GM18499 (cell line): ENCODE measurements at regions not wholly inside any gene's neighbourhood (a gene's known extent, or its start where the extent isn't known, plus 50 kb on each side); places are given as distances from the start of the nearest gene placed in this dataset.
"Not testable (repeated sequence)": the region's sequence is repeated elsewhere in the genome, so short reads cannot be mapped to it uniquely, and the experiment has no call there.

Experiments
- ATAC-seq: cut with Tn5 transposase; IDR thresholded peaks from one replicate; pipeline ENCODE4 v1.9.1; 2021; ENCODE audit warnings: moderate number of reproducible peaks; ENCODE audit not compliant: insufficient read depth, unreplicated experiment

- no peak for ATAC-seq
Observed at GRCh38 chr18:78797499-78797898, 182.1 kb upstream of the SALL3 start.

DNA sequence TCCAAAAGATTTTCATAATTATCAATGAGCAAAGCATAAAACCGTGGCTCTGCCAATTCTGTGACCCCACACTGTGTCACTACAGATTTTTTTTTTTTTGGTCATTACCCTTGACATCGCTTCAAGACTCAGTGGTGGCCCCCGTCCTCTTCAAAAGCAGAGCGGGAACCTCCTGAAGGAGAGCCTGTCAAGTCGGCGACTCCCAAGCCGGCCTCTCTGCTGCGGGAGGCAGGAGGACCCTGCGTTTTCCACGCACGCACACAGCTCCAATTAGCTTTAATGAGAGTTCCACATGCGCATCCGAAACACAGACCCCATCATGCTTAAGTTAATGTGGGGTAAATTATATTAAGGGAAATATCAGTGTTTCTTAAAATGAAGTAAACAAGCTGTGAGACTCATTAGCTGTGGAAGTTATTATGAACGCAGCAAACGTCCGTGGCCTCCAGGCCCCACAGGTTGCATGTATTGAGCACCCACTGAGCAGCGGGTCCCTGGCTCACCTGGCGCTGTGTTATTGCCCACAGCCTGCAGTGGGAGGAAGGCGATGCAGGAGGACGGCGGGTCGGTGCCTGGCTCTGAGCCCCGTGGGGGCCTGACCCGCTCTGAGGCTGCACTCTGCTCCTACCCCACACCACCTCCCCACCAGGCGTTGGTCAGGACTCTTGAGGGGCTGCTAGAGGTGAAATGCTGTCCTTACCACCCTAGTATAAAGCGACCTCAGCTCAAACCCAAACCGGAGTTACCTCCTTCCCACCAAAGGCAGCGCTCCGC is 181.0 kb upstream of the SALL3 start:
- no peak for ATAC-seq

GRCh38 chr18:78799382-78800089 is 180.1 kb upstream of the SALL3 start:
- no peak for ATAC-seq

GRCh38 chr18:78800102-78800851 is 179.3 kb upstream of the SALL3 start:
- not testable (repeated sequence) for ATAC-seq

GRCh38 chr18:78801011-78801410 is 178.6 kb upstream of the SALL3 start:
- no peak for ATAC-seq

- ATAC-seq, result no peak
Observed at GRCh38 chr18:78803104-78803503, 176.5 kb upstream of the SALL3 start.

DNA sequence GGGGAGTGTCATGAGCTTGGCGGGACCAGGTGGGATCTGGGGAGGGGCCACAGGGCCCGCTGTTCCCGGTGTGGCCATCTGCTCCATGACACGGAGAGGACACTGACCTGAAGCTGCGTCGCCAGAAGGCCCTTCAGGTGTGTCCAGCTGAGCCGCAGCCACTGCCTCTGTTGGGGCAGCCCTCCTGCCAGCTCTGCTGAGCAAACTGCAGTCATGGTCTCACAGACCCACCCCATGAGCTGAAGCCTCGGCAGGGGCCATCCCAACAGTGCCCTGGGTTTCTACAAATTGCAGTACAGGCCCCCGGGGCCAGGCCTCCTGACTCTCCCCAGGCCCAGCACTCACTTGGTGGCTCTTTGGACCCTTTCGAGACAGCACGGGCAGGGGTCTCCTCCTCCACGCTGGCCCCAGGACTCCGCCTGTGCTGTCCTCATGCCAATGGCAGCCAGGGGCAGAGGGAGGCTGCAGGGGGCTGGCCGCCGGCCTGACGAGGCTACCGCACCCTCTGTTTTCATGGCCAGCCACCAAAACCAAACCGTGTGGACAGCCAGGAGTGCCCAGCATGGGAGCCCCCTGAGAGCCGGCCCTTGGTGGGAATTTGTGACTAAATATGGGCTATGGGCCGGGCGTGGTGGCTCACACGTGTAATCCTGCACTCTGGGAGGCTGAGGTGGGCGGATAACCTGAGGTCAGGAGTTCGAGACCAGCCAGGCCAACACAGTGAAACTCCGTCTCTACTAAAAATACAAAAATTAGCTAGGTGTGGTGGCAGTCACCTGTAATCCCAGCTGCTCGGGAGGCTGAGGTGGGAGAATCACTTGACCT is 175.2 kb upstream of the SALL3 start:
- ATAC-seq, result no peak

DNA sequence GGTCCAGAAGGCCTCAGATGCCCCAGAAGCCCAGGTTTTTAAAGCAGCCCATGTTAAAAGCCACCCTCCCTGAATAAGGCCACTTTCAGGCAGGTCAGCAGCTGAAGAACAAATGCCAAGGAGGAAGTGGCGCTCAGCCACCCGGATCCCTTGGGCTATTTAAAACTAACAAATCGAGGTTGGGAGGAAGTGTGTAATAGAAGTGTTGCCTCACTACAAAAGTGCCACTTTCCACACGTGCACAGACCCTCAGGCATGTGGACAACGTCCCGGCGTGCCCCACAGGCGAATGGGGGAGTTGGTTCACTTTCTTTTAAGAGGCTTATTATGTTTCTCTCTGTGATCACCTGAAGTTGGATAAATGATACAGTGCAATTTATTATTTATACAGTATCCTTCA is 173.8 kb upstream of the SALL3 start:
- ATAC-seq, result no peak

DNA sequence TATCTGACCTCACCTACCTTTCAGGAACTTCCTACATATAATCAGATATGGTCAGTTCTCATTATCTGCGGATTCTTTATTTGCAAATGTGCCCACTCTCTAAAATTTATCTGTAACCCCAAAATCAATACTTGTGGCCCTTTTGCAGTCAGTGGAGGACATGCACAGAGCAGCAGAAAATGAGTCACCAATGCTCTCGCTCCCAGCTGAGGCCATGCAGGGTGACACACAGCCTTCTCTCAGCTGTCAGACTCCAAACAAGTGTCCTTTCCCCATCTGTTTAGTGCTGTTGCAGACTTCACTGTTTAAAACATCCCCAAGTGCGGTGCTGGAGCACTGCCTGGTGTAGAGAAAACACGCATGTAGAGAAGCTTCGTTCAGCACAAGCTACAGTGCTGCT is 171.9 kb upstream of the SALL3 start:
- ATAC-seq, result no peak

- ATAC-seq, result no peak
Observed at GRCh38 chr18:78809845-78810244, 169.8 kb upstream of the SALL3 start.

DNA sequence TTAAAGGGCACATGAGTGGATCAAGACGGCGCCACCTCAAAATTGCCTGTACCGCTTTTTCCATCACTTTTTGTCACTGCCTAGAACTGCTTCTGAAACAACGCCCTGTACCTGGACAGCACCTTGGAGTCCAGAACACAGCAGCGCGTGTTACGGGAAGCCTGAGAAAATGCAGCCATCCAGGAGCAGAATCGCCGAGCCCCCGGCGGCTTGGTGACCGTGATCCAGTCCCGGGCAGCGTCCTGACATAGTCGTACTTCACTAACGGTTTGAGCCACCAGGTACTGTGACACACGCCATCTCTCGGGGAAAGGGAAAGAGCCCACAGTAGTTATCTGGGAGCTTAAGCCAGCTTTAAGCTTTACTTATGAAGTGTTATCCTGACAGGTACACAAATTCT is 168.9 kb upstream of the SALL3 start:
- ATAC-seq, result no peak

DNA sequence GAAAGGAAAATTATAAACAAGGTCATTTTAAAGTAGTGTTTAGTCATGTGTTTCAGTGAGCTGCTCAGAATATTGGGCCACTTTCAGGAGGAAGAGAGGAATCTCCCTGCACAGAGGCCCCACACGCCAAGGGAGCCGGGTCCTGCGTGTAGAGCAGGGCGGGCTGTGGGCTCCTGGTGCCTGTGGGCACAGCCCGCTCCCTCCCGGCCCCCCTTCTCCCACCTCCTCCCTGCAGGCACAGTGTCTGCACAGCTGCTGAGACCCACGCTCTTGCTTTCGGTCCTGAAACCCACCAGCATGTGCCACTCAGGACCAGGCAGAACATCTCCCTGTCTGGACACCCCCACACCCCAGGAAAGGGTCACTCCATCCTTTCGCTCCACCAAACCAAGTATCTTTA is 167.6 kb upstream of the SALL3 start:
- ATAC-seq, result no peak

GRCh38 chr18:78813156-78813555 is 166.5 kb upstream of the SALL3 start:
- no peak for ATAC-seq

DNA sequence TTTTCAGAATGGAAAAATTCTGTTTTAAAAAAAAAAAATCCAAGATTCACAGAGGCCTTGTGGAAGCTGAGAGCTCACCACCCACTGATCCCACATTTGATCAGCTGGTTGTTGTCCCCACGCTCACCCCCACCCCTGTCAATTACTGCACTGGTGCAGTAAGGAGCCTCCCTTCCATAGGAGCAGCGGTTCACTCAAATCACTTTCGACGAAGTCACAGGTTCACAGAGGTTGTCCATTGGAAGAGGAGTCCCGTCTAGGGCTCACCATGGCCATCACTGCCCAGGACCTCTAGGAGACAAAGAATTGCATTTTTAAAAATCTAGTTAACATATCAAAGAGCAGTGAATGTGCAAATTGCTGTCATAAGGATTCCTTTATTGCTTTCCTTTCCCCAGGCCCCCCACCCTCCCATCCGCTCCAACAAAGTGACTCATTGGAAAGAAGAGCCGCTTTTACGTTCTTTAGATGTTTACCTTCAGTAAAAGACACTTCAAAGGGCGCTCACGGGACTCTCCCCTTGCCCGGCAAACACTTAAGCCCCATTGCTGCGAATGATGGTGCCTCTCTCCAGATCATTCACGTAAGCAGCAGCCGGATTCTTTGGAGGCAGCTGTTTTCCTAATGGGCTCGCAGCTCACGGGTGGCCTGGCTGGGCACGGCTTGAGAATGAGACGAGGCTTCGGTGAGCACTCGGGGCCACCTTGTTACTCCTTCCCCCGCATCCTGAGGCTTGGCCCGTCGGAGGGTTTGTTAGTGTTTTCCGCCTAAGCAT is 165.5 kb upstream of the SALL3 start:
- no peak for ATAC-seq

GRCh38 chr18:78814766-78815165 is 164.9 kb upstream of the SALL3 start:
- ATAC-seq, result no peak

GRCh38 chr18:78816114-78816513 is 163.5 kb upstream of the SALL3 start:
- ATAC-seq, result no peak

GRCh38 chr18:78816916-78817315 is 162.7 kb upstream of the SALL3 start:
- ATAC-seq, result no peak

- no peak for ATAC-seq
Observed at GRCh38 chr18:78818495-78818894, 161.1 kb upstream of the SALL3 start.

DNA sequence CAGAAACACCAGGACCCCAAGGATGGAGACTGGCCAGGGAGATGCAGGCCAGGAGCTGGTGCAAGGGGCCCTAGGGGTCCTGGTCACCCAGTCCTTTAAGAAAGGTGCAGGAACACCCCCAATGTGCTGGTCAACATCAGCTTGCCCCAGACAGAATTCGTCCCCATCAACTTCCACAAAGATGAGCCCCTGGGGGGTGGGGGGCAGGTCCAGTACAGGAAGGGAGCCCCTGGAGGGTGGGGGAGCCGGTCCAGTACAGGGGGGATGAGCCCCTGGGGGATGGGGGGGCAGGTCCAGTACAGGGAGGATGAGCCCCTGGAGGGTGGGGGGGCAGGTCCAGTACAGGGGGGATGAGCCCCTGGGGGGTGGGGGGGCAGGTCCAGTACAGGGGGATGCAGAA is 160.7 kb upstream of the SALL3 start:
- no peak for ATAC-seq
